SK-N-SH treated with all-trans-retinoic acid at 6 μM for 48 hours (cell line): ENCODE measurements at regions not wholly inside any gene's neighbourhood (a gene's known extent, or its start where the extent isn't known, plus 50 kb on each side); places are given as distances from the start of the nearest gene placed in this dataset.
A peak's percentile ranks its signal among the peaks of the same experiment; 100 is the strongest.

ENCODE experiments used
- ATAC-seq: fragments of 200-7000 bp; cut with Tn5 transposase; 3 replicates; pipeline ENCODE4 v1.9.1; 2020; ENCODE audit warnings: mild to moderate bottlenecking, moderate library complexity
- ARNTL ChIP-seq: fragments of 450-650 bp; formaldehyde crosslinking; IDR thresholded peaks from 2 replicates; pipeline ENCODE4 v1.5.0; 2020; ENCODE audit warnings: low read depth, mild to moderate bottlenecking, moderate library complexity, borderline replicate concordance
- ESRRG ChIP-seq: fragments of 250-450 bp; sonication (Bioruptor Pico); IDR thresholded peaks from 2 replicates; pipeline ENCODE4 v1.6.1; 2021; ENCODE audit warnings: mild to moderate bottlenecking
- OSR1 ChIP-seq: fragments of 250-450 bp; sonication (Bioruptor Pico); IDR thresholded peaks from 2 replicates; pipeline ENCODE4 v1.8.0; 2022; ENCODE audit warnings: moderate library complexity, mild to moderate bottlenecking, inconsistent platforms
- PPARA ChIP-seq: fragments of 250-450 bp; sonication (Bioruptor Pico); IDR thresholded peaks from 2 replicates; pipeline ENCODE4 v1.5.0; 2020; ENCODE audit warnings: mild to moderate bottlenecking, borderline replicate concordance
- RARB ChIP-seq: fragments of 250-450 bp; sonication (Bioruptor Pico); IDR thresholded peaks from 2 replicates; pipeline ENCODE4 v1.8.0; 2021; ENCODE audit warnings: mild to moderate bottlenecking, moderate library complexity
- SNAI2 ChIP-seq: fragments of 250-450 bp; sonication (Bioruptor Pico); IDR thresholded peaks from 2 replicates; pipeline ENCODE4 v1.5.0; 2020; ENCODE audit warnings: mild to moderate bottlenecking, moderate library complexity
- TCF4 ChIP-seq: fragments of 250-450 bp; sonication (Bioruptor Pico); IDR thresholded peaks from 2 replicates; pipeline ENCODE4 v1.8.0; 2021; ENCODE audit warnings: mild to moderate bottlenecking, moderate library complexity, borderline replicate concordance
- TOX ChIP-seq: fragments of 250-450 bp; sonication (Bioruptor Pico); IDR thresholded peaks from 2 replicates; pipeline ENCODE4 v1.8.0; 2021; ENCODE audit warnings: mild to moderate bottlenecking, moderate library complexity, borderline replicate concordance
- ZC3H10 ChIP-seq: fragments of 250-450 bp; sonication (Bioruptor Pico); IDR thresholded peaks from 2 replicates; pipeline ENCODE4 v1.5.1; 2021; ENCODE audit warnings: mild to moderate bottlenecking, moderate library complexity
- ZFP3 ChIP-seq: fragments of 250-450 bp; sonication (Bioruptor Pico); IDR thresholded peaks from 2 replicates; pipeline ENCODE4 v1.5.0; 2020; ENCODE audit warnings: mild to moderate bottlenecking, moderate library complexity
- ZNF565 ChIP-seq: fragments of 450-650 bp; formaldehyde crosslinking; conservative IDR thresholded peaks from 2 replicates; pipeline ENCODE4 v1.5.0; 2020; ENCODE audit warnings: low read depth, mild to moderate bottlenecking, moderate library complexity
- ZNF70 ChIP-seq: fragments of 450-650 bp; formaldehyde crosslinking; IDR thresholded peaks from 2 replicates; pipeline ENCODE4 v1.5.0; 2020; ENCODE audit warnings: mild to moderate bottlenecking, moderate library complexity
- ZNF8 ChIP-seq: fragments of 450-650 bp; formaldehyde crosslinking; IDR thresholded peaks from 2 replicates; pipeline ENCODE4 v1.5.0; 2020; ENCODE audit warnings: mild to moderate bottlenecking, moderate library complexity
- TF ChIP-seq, protein P1 (sequence below): fragments of 250-450 bp; sonication (Bioruptor Pico); IDR thresholded peaks from 2 replicates; pipeline ENCODE4 v1.8.0; 2020; ENCODE audit warnings: mild to moderate bottlenecking, moderate library complexity, borderline replicate concordance
- TF ChIP-seq, protein P2 (sequence below): fragments of 250-450 bp; sonication (Bioruptor Pico); IDR thresholded peaks from 2 replicates; pipeline ENCODE4 v1.5.1; 2021; ENCODE audit warnings: mild to moderate bottlenecking, moderate library complexity
- TF ChIP-seq, protein P3 (sequence below): fragments of 250-450 bp; sonication (Bioruptor Pico); IDR thresholded peaks from 2 replicates; pipeline ENCODE4 v1.8.0; 2021; ENCODE audit warnings: low read depth, mild to moderate bottlenecking, moderate library complexity, borderline replicate concordance

DNA sequence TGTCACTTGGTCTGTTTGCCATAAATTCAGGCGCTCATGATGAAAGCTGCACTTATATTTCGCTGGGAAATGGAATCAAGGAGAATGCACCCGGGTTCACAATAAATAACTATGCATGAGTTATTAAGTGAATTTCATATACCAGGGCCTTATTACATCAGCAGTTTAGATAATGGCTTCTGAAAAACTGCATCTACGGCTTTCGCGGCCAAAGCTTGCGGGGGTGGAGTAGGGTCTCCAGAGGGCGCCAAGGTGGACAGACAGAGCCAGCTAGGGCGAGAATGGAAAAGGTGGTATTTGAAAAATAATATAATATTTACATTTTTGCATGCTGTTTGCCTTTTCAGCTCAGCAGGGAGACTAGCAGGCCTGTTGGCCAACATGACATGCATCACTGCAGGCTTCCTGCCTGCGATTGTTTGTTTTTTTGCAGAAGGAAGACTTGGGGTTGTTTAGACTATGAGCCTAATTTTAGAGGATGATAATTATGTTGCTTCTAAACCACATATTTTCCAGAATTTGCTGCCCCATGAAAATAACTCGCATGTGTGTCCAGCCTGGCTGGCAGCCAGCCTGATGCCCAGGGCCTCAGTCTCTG, 173.8 kb upstream of the IRX3 start:
- ATAC-seq: no peak; the same call in 1 of the 3 replicates
- no peak for TF ChIP-seq RARB (CRISPR knock-in tag)
- no peak for TF ChIP-seq ZFP3 (CRISPR knock-in tag)
- TF ChIP-seq, protein P1, sequence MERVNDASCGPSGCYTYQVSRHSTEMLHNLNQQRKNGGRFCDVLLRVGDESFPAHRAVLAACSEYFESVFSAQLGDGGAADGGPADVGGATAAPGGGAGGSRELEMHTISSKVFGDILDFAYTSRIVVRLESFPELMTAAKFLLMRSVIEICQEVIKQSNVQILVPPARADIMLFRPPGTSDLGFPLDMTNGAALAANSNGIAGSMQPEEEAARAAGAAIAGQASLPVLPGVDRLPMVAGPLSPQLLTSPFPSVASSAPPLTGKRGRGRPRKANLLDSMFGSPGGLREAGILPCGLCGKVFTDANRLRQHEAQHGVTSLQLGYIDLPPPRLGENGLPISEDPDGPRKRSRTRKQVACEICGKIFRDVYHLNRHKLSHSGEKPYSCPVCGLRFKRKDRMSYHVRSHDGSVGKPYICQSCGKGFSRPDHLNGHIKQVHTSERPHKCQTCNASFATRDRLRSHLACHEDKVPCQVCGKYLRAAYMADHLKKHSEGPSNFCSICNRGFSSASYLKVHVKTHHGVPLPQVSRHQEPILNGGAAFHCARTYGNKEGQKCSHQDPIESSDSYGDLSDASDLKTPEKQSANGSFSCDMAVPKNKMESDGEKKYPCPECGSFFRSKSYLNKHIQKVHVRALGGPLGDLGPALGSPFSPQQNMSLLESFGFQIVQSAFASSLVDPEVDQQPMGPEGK (CRISPR knock-in tag): no peak

DNA sequence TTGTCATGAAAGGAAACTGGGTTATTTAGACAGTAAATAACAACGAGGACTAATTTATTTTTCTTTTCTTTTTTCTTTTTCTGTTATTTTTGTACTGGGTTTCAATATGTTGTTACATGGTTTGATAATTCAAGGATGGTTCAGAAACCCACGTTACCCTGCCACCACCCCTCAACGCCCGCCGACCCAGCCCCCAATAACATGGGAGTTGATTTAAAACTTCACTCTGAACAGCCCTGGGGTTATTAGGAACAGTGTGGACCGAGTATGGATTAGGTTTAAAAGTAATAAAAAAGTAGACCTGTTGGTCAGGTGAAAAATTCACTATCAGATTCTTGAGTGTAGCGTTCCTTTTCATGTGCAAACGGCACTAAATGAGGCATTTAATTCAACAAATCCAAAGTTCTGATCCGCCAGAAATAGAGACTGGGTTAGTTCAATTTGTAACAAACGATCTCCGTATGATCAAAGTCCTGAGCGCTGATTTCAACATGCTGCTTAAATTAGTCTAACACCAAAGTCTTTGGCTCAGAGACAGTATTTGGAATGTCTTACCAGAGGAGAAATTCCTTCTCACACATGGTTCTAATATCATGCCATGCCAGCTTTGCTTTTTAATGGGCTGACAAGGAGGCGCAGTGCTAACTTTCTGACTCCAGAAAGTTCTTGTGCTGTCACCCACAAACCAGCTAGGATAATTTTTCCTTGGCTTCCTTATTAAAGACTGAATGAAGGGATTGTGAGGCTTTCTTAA, 173.1 kb upstream of the IRX3 start:
- TF ChIP-seq TCF4 (CRISPR knock-in tag) (no peak), ZNF70 (CRISPR knock-in tag) (no peak), TOX (CRISPR knock-in tag) (no peak), ZC3H10 (no peak), ESRRG (CRISPR knock-in tag) (no peak)
- TF ChIP-seq, protein P2, sequence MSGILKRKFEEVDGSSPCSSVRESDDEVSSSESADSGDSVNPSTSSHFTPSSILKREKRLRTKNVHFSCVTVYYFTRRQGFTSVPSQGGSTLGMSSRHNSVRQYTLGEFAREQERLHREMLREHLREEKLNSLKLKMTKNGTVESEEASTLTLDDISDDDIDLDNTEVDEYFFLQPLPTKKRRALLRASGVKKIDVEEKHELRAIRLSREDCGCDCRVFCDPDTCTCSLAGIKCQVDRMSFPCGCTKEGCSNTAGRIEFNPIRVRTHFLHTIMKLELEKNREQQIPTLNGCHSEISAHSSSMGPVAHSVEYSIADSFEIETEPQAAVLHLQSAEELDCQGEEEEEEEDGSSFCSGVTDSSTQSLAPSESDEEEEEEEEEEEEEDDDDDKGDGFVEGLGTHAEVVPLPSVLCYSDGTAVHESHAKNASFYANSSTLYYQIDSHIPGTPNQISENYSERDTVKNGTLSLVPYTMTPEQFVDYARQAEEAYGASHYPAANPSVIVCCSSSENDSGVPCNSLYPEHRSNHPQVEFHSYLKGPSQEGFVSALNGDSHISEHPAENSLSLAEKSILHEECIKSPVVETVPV (CRISPR knock-in tag): no peak
- ATAC-seq: peak; percentile 81

DNA sequence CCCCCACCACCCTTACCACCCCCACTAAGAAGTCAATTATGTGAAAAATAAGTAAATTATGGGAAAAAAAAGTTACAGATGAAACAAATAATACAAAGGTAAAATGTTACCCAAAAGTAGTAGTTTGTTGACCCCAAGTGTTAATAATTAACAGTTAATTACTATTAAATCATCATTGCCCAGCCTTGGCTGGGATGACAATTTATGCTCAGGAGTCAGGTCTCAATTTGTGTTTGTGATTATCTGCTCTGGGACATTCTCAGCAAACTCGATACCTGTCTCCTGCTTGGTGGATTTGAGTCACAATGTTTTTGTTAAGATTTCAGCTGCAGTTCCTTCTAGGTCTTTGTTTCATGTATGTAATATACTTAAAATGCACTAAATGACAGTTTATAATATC, 172.3 kb upstream of the IRX3 start:
- TF ChIP-seq ESRRG (CRISPR knock-in tag): no peak
- no peak for TF ChIP-seq ZNF8 (CRISPR knock-in tag)
- no peak for TF ChIP-seq OSR1 (CRISPR knock-in tag)
- TF ChIP-seq, protein P3, sequence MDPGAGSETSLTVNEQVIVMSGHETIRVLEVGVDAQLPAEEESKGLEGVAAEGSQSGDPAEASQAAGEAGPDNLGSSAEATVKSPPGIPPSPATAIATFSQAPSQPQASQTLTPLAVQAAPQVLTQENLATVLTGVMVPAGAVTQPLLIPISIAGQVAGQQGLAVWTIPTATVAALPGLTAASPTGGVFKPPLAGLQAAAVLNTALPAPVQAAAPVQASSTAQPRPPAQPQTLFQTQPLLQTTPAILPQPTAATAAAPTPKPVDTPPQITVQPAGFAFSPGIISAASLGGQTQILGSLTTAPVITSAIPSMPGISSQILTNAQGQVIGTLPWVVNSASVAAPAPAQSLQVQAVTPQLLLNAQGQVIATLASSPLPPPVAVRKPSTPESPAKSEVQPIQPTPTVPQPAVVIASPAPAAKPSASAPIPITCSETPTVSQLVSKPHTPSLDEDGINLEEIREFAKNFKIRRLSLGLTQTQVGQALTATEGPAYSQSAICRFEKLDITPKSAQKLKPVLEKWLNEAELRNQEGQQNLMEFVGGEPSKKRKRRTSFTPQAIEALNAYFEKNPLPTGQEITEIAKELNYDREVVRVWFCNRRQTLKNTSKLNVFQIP (CRISPR knock-in tag): no peak
- TF ChIP-seq ARNTL (CRISPR knock-in tag): no peak
- TF ChIP-seq SNAI2 (CRISPR knock-in tag): no peak
- ATAC-seq: no peak

DNA sequence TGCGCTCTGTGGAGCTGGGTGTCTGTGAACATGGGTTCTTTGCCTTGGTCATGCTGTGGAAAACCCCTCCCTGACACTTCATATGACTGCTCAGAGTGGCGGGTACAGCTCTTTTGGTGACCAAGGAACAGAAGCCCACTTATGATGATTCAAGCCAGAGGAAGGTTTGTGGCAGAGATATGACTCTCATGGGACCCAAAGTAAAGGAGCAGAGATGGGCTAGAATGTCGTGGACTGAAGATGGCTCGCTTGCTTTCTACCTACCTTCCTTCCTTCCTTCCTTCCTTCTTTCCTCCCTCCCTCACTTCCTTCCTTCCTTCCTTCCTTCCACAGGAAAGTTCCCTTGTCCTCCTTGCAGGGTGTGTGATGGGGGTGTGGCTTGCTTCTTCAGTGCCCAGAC, 169.7 kb upstream of the IRX3 start:
- TF ChIP-seq TCF4 (CRISPR knock-in tag) (no peak), ZFP3 (CRISPR knock-in tag) (no peak), RARB (CRISPR knock-in tag) (no peak)
- no peak for ATAC-seq

DNA sequence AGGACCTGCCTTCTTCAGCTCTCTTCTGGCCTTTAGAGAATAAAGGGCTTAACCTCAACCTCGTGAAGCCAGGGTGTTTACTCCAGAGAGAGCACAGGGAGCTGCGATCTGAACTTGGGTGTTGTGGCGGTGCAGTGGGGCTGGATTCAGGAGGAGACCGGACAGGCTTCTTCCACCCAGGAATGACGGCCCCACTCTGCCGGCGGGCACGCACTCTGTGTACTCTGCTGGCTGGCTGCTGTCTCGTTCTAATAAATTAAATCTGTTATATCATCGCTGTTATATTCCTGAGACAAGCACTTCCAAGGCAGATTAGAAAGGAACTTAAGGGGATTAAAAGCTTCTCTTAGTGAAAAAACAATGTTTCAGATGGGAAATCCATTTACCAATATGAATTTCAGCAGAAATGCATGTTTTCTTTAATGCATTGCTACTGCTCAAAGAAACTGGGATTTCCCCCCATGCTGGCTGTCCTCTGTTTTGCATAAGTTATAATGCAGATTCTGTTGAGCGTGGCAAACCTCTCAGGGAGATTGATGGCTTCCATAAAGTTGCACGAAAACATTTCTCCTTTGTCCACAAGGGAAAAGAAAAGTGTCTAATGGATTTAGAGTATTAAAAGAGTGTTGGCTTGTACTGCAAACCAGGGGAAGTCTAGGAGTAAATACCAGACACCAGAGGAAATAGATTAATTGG, 168.6 kb upstream of the IRX3 start:
- TF ChIP-seq, protein P2 (CRISPR knock-in tag): no peak
- TF ChIP-seq OSR1 (CRISPR knock-in tag) (no peak), PPARA (CRISPR knock-in tag) (no peak), SNAI2 (CRISPR knock-in tag) (no peak), ZNF565 (CRISPR knock-in tag) (no peak)
- TF ChIP-seq, all 23 proteins: peak for 0
- no peak for ATAC-seq
